ENCODE measurements at regions not wholly inside any gene's neighbourhood (a gene's known extent, or its start where the extent isn't known, plus 50 kb on each side); places are given as distances from the start of the nearest gene placed in this dataset.
A peak's percentile ranks its signal among the peaks of the same experiment; 100 is the strongest.
"Not testable (repeated sequence)": the region's sequence is repeated elsewhere in the genome, so short reads cannot be mapped to it uniquely, and the experiment has no call there.

GRCh38 chr14:105641075-105641937, 114.9 kb downstream of the TMEM121 start:
- TF ChIP-seq TCF4 (CRISPR knock-in tag; IDR thresholded peaks at IDR 0.05; ENCODE audit: borderline replicate concordance), result no peak
- TF ChIP-seq TOX (CRISPR knock-in tag; IDR thresholded peaks at IDR 0.05; ENCODE audit: borderline replicate concordance), result no peak
- TF ChIP-seq SNAI2 (CRISPR knock-in tag; IDR thresholded peaks at IDR 0.05), result no peak
- TF ChIP-seq CSRNP3 (CRISPR knock-in tag; IDR thresholded peaks at IDR 0.05), result no peak
- TF ChIP-seq RARB (CRISPR knock-in tag; IDR thresholded peaks at IDR 0.05), result no peak
- TF ChIP-seq ZNF565 (CRISPR knock-in tag; conservative IDR thresholded peaks at IDR 0.05; ENCODE audit: low read depth), result no peak
- ATAC-seq, result no peak

- ATAC-seq, result not testable (repeated sequence)
Measured at GRCh38 chr14:105641951-105642350, 115.6 kb downstream of the TMEM121 start.

- ATAC-seq, result not testable (repeated sequence)
Measured at GRCh38 chr14:105642486-105642885, 116.1 kb downstream of the TMEM121 start.

GRCh38 chr14:105643406-105644052, 117.1 kb downstream of the TMEM121 start:
- ATAC-seq, result not testable (repeated sequence)

GRCh38 chr14:105644053-105644435, 117.7 kb downstream of the TMEM121 start:
- ATAC-seq, result not testable (repeated sequence)

- not testable (repeated sequence) for ATAC-seq
Measured at GRCh38 chr14:105644457-105644856, 118.1 kb downstream of the TMEM121 start.

- not testable (repeated sequence) for ATAC-seq
Measured at GRCh38 chr14:105644891-105645290, 118.5 kb downstream of the TMEM121 start.

- 0 out of 3 replicates have a peak, but pooled peaks have one; percentile 28 for ATAC-seq
Measured at GRCh38 chr14:105645389-105645788, 119.0 kb downstream of the TMEM121 start.

DNA sequence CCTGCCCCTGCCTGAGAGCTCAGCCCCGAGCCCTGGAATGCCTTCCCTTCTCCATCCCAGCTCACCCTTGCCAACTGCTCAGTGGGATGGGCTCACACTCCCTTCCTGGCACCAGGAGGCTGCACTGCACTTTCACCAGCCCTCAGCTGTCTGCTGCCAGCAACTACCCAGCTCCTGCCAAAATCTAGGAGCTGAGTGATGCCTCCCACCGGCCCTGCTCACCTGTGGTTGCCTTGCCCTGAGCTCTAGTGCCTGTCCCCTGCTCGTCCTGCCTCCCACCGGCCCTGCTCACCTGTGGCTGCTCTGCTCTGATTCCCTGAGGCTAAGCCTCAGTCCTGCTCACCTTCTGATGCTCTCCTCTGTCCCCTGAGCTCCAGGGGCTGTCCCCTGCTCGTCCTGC, 119.8 kb downstream of the TMEM121 start:
- TF ChIP-seq ZC3H10 (CRISPR knock-in tag; IDR thresholded peaks at IDR 0.05) (no peak), RARB (CRISPR knock-in tag; IDR thresholded peaks at IDR 0.05) (no peak), ZNF70 (CRISPR knock-in tag; IDR thresholded peaks at IDR 0.05) (no peak)
- peak; percentile 36; the same call in 2 of the 3 replicates for ATAC-seq

DNA sequence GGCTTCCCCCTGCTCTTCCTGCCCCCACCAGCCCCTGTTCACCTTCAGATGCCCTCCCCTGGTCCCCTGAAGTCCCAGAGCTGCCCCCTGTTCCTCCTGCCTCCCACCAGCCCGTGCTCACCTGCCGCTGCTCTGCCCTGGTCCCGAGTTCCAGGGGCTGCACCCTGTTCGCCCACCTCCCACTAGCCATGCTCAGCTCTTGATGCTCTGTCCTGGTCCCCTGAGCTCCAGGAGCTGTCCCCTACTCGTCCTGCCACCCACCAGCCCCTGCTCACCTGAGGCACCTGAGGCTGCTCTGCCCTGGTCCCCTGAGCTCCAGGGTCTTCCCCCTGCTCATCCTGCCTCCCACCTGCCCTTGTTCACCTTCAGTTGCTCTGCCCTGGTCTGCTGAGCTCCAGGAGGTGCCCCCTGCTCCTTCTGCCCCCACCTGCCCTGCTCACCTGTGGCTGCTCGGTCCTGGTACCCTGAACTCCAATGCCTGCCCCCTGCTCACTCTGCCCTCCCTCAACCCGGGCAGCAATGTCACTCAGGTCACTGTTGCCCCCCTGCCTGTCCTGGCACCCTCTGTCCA, 120.4 kb downstream of the TMEM121 start:
- not testable (repeated sequence) for ATAC-seq

- ATAC-seq, result not testable (repeated sequence)
Measured at GRCh38 chr14:105647426-105647783, 121.0 kb downstream of the TMEM121 start.

DNA sequence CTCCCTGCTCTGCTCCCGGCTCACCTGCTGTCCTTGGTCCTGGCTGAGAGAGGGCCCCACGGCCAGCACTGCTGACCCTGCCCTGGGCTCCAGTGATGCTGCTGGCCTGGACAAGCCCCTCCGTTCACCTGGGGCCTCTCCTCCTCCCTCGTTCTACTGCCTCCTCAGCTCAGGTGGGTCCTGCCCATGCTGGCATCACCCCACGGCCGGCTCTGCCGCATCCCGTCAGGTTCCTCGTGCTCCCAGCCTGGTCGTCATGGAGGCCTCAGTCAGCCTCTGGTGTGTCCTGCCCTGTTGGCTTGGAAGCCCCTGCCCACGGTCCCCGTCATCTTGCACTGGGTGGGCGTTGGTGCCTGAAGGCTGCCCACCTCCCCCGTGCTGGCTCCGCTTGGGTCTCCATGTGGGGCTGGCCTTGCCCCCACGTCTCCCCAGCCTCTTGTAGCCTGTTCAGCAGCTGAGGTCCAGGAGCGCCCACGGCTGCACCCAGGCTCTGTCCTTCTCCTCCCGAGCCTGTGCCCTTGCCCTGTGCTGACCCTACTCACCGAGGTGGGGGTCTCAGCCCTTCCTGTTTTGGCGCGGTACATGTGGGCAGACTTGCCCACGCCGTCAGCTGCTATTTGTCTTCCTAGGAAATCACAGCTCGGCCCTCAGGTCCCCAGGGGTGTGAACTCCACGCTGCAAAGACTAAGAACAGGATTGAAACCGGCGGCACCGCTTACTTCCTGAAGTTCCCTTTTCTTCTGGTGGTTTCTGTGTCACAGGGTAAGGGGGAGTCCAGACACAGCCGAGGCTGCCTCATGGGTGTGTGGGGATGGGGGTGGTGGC, 121.6 kb downstream of the TMEM121 start:
- ATAC-seq, result no peak

More for the DNA sequence above, 121.6 kb downstream of the TMEM121 start:
- no peak for TF ChIP-seq ZNF8 (CRISPR knock-in tag; IDR thresholded peaks at IDR 0.05)
- TF ChIP-seq TSHZ2 (CRISPR knock-in tag; IDR thresholded peaks at IDR 0.05), result no peak
- no peak for TF ChIP-seq ZNF70 (CRISPR knock-in tag; IDR thresholded peaks at IDR 0.05)
- no peak for TF ChIP-seq RARB (CRISPR knock-in tag; IDR thresholded peaks at IDR 0.05)
- TF ChIP-seq ZFP3 (CRISPR knock-in tag; IDR thresholded peaks at IDR 0.05), result no peak
